PFSK-1 (cell line): ENCODE measurements at regions not wholly inside any gene's neighbourhood (a gene's known extent, or its start where the extent isn't known, plus 50 kb on each side); places are given as distances from the start of the nearest gene placed in this dataset.

Source experiments
- POLR2AphosphoS5 ChIP-seq: IDR thresholded peaks from 2 replicates; pipeline ENCODE4 v1.6.1; 2012; ENCODE audit warnings: low read depth, mild to moderate bottlenecking, control low read depth, low read length, moderate library complexity
- SIN3A ChIP-seq: IDR thresholded peaks from 2 replicates; pipeline ENCODE4 v1.6.1; 2012; ENCODE audit warnings: mild to moderate bottlenecking, low read length, moderate library complexity, borderline replicate concordance; ENCODE audit not compliant: insufficient read depth

GRCh38 chr15:85920956-85921355 is 126.2 kb upstream of the KLHL25 start:
- TF ChIP-seq POLR2AphosphoS5 (no peak), SIN3A (no peak)
